Lower leg skin (tissue), 3 donors: ENCODE measurements at regions not wholly inside any gene's neighbourhood (a gene's known extent, or its start where the extent isn't known, plus 50 kb on each side); places are given as distances from the start of the nearest gene placed in this dataset.

Experiments used
- POLR2A ChIP-seq, 2 donors: fragments of 450-650 bp; IDR thresholded peaks; one replicate each; pipeline ENCODE4 v1.6.1; 2016 to 2017; ENCODE audit warnings: antibody characterized with exemption in 2 of 2, mild to moderate bottlenecking in 1 of 2, moderate library complexity in 1 of 2
- TF ChIP-seq, protein P1 (sequence below), 3 donors: fragments of 450-650 bp; IDR thresholded peaks; one replicate each; pipeline ENCODE4 v1.5.1; 2016; ENCODE audit warnings: antibody characterized with exemption in 3 of 3, mild to moderate bottlenecking in 3 of 3, moderate library complexity in 2 of 3

DNA sequence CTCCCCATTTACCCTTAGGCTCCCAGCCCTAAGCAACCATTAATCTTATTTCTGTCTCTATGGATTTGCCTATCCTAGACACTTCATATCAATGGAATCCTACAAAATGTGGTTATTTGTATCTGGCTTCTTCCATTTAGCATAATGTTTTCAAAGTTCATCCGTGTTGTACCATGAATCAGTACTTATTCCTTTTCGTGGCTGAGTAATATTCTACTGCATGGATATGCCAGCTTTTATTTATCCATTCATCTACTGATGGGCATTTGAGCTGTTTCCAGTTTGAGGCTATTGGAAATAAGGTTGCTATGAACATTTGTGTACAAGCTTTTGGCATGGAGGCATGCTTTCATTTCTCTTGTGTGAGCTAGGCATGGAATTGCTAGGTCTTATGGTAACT, 121.1 kb downstream of the WDR11 start:
- TF ChIP-seq POLR2A (IDR thresholded peaks at IDR 0.05): no peak
- TF ChIP-seq, protein P1, sequence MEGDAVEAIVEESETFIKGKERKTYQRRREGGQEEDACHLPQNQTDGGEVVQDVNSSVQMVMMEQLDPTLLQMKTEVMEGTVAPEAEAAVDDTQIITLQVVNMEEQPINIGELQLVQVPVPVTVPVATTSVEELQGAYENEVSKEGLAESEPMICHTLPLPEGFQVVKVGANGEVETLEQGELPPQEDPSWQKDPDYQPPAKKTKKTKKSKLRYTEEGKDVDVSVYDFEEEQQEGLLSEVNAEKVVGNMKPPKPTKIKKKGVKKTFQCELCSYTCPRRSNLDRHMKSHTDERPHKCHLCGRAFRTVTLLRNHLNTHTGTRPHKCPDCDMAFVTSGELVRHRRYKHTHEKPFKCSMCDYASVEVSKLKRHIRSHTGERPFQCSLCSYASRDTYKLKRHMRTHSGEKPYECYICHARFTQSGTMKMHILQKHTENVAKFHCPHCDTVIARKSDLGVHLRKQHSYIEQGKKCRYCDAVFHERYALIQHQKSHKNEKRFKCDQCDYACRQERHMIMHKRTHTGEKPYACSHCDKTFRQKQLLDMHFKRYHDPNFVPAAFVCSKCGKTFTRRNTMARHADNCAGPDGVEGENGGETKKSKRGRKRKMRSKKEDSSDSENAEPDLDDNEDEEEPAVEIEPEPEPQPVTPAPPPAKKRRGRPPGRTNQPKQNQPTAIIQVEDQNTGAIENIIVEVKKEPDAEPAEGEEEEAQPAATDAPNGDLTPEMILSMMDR (IDR thresholded peaks at IDR 0.05): no peak
